Activated CD8-positive, alpha-beta memory T cell treated with anti-CD3 and anti-CD28 coated beads, Interleukin-2, amount 50 U/mL, for 48 hours (primary cell): ENCODE measurements at regions not wholly inside any gene's neighbourhood (a gene's known extent, or its start where the extent isn't known, plus 50 kb on each side); places are given as distances from the start of the nearest gene placed in this dataset.

ENCODE experiments used
- DNase-seq: peaks from one replicate; pipeline ENCODE4 v3.0.0-alpha.2; 2020

DNA sequence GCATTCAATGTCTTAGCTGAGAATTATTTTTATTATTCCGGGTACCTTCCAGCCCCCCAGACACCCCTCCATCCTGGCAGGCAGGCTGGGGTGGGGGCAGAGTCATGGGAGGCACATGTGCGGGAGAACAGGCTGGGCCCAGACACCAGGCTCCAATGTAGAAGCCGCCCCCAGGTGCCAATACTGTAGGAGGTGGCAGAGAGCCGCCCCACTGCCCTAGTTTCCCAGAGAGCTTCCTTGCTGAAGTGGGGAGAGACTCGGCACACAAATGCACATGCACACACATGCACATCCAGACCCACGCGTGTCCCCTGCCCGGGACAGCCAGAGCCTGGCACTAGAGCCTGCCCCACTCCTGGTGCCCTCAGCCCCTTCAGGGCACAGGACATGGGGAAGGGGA, 98.4 kb upstream of the LINGO1 start:
- DNase-seq, result no peak

- no peak for DNase-seq
Observed at GRCh38 chr15:77727635-77728304, 95.1 kb upstream of the LINGO1 start.

GRCh38 chr15:77724715-77725114, 92.0 kb upstream of the LINGO1 start:
- no peak for DNase-seq

GRCh38 chr15:77723756-77724155, 91.0 kb upstream of the LINGO1 start:
- no peak for DNase-seq

- no peak for DNase-seq
Observed at GRCh38 chr15:77722759-77723460, 90.2 kb upstream of the LINGO1 start.

DNA sequence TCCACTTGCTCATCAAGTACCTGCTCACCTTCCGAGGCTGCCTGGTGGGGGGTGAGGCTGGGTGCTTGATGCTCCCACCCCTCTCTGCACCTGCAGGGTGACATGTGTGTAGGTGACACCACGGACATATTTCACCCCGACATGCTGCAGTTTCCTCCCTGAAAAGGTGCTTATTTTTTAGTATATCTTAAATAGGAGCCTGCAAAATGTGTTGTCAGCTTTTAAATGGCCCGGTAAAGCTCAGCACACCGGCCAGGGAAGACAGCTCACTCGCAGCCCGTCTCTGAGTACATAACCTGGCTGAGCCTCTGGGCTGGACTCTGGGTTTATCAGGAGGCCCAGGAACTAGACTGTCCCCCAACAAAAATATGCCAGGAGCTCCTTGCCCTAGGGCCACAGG, 89.3 kb upstream of the LINGO1 start:
- DNase-seq, result no peak

GRCh38 chr15:77720655-77721054, 87.9 kb upstream of the LINGO1 start:
- DNase-seq, result no peak

DNA sequence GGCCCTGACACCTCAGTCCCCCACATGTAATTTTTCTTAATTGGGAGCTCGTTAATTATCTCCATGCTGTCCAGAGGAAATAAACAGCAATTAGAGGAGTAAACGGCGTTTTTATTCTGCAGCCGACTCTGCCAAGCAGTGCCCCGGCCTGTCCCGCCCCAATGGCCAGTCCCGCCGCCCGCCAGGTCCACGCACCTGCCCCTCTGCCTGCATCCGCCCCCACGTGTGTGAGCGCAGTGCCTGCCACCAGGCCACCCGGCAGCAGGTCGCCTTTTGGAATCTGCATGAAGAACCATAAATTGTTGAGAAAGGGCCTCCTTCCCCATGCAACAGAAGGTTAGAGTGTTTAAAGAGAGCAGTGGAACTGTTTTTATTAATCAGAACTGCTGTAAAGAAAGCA, 87.5 kb upstream of the LINGO1 start:
- no peak for DNase-seq

DNA sequence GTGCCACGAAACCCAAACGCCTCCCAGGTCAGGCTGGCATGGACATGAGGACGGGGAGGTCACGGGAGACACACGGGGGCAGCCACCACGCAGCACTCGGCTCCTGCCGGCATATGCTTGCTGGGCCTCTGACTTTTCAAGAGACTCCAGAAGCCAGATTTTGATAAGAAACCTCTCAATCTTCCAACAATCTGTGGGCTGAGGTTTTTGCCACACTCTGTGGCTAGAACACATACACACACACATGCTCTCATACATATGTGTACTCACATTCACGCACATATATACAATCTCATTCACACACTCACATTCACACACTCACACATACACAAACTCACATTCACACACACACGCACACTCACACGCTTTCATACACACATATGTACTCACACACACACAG, 86.7 kb upstream of the LINGO1 start:
- DNase-seq, result no peak

DNA sequence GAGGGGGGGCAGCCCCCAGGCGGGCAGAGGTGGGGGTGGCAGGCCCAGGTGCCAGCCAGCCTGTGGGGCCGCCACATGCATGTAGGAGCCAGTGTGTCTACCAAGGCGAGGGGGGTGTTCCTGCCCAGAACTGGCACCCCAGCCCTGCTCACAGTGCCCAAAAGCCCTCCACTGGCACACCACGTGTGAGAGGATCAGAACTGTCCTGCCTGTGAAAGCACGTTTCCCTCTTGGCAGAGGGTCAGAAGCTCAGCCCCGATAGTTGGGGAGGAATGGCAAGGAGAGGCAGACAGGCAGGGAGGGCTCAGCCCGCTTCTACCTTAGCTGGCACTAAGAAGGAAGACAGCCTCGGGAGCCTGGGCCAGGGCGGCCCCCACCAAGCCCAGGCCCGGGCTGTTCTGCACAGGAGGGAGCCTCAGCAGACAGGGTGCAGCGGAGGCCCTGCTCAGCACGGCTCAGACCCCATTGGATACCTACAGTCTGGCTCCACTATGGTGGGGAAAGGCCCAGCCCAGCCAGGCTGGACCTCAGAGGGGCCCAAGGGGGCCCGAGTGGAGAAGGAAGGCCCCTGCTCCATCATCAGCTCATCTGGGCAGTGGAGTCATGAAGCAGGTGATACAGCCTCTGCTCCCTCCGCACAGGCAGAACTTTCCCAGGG, 84.8 kb upstream of the LINGO1 start:
- DNase-seq, result no peak

DNA sequence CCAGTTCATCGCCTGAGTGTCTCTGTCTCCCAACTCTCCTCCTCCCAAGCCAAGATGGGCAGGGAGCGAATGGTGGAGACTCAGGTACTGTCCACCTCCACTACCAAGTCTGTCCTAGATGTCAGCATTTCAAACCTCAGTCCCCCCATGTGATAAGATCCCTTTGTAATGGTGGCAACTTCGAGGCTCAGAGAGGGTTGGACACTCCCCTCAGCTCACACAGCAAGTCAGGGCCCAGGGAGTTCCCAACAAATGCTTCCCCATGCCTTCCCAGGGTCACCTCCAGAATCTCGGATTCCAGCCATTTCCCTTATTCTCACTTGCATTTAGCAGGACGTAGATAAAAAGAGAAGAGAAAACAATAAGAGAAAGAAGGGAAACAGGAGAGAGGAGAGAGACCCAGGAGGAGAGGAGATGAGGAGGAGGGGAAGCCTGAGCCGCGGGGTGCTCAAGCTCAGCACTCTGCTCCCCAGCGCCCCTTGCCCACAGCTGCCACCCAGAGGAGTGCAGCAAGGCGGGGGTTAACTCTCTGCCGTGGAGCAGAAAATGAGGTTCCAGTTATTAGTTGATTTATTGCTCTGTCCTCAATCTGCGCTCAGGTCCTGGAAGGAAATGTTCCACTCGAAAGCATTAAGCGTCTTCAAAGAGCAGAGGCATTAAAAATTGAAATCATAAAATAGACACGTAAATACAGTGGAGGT, 84.1 kb upstream of the LINGO1 start:
- no peak for DNase-seq

- DNase-seq, result no peak
Observed at GRCh38 chr15:77715860-77716259, 83.1 kb upstream of the LINGO1 start.

DNA sequence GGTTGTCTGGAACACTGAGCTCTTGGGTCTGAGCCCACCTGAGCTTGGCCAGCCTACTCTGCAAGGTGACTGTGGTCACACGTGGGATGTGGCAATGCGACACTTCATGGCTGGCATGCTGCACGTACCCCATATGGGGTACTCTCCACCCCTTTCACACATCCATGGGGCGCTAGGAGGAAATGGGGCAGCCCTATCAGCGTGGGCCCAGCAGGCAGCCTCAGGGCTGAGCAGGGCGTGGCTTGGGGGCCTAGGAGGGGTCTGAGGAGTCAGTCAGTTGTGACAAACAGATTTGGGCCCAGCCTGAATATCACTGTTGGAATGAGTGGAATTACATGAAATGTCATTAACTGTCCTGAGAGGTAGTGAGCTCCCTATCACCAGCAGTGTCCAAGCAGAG, 82.3 kb upstream of the LINGO1 start:
- DNase-seq, result no peak

GRCh38 chr15:77714555-77714954, 81.8 kb upstream of the LINGO1 start:
- no peak for DNase-seq

DNA sequence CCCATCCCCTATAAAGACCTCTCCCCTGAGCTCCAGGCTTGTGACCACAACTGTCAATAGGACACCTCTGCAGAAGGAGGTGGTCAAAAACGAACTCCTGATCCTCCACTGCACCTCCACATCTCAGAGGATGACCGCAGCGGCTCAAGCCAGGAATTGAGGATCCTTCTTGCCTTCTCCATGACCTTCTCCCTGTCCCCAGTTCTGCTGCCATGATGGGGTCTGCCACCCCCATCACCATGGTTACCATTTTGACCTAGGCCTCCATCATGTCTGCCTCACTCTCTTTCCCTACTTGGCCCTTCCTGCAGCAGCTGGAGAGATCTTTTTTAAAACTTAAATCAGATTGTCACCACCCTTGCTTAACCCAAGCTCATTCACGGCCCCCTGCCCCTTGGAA, 81.3 kb upstream of the LINGO1 start:
- DNase-seq, result no peak

DNA sequence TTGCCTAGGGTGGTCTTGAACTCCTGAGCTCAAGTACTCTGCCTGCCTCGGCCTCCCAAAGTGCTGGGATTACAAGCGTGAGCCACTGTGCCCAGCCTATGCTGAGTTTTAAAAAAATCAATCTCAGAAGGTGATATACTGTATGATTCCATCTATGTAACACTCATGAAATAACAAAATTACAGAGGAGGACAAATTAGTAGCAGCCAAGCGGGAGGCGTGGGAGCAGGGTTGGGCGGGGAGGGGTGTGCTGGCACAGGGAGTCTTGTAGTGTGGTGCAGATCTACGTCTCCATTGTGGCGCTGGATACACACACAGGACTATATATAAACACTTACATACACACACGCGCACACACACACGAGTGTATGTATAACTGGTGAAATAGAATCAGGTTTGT, 80.6 kb upstream of the LINGO1 start:
- DNase-seq, result no peak

DNA sequence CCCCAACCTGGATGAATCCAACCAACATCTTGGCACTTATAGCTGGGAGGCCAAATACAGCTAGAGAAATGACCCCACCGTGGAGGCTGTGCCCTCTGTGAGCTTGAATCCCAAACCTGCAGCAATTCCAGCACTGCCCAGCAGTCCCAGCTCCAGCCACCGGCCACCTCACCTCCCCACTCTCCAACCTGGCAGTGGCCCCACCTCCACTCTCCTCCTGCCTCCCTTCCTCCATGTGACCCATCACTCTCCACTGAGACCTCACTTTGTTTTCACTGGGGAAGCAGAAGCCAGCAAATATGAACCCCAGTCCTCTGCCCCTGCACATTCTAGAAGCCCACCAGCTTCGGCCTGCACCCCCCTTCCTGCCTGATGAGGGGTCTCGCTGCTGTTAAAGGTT, 79.7 kb upstream of the LINGO1 start:
- DNase-seq, result no peak

GRCh38 chr15:77710637-77711036, 77.9 kb upstream of the LINGO1 start:
- no peak for DNase-seq

- DNase-seq, result no peak
Observed at GRCh38 chr15:77710206-77710605, 77.5 kb upstream of the LINGO1 start.

DNA sequence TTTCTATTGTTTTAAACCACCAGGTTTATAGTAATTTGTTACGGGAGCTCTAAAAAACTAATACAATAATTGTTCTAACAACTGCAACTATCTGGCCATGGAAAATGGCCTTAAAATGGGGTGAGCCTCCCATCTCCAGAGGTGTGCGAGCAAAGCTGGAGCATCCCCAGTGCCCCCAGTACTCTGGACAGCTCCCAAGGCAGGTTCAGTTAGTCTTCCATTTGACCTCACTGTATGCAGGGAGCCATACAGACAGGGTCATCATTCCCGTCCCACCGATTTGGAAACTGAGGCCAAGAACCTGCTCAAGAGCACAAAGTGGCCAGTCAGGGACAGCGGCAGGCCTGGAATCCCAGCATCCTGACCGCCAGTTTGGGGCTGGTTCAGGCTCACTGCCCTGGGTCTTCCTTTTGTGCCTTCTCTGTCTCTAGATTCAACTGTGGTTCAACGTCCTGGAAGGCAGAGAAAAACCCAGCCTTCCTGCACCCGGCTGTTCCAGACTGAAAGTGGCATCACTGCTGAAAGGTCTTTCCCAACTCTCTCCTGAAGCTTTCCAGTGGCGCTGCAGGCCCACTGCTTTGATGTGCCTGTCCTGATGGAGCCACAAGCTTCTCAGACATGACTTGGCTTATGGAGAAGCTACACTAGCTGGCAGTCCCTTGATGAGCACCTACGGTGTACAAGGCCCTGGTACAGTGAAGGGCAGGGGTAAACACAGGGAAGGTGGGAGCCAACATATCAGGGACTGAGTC, 76.6 kb upstream of the LINGO1 start:
- no peak for DNase-seq

DNA sequence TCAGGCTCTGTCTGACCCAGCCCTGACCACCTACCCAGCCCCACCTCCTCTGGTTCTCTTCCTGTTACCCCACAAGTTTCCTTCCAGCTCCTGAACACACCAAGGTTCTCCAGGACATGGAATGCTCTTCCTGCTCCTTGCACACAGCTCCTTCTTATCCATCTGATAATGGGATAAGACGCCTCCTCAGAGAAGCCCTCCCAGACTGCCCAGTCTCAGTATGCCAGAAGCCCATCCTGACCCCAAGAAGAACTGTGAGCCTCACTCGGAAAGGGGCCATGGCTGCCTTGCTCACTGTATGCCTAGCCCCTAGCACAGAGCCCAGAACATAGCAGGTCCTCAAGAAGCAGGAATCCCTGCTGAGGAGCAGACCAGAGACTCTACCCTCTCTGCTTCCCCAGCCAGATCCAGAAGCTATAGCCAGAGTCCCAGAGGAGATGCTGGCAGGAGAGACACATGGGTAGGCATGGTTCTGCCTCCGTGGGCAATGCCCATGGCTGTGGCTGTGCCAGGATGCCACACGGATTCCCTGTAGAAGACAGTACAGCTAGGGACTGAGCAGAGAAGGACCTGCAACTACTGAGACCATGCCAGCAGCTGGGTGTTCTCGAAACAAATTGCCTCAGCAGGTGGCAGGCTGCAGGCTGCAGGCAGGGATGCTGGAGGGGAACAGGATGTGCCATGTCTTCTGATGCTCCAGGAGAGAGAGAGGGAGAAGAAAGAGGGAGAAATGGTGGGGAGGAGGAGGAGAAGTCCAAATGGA, 74.0 kb upstream of the LINGO1 start:
- no peak for DNase-seq
